Astrocyte of the spinal cord (primary cell): ENCODE measurements at regions not wholly inside any gene's neighbourhood (a gene's known extent, or its start where the extent isn't known, plus 50 kb on each side); places are given as distances from the start of the nearest gene placed in this dataset.

Experiments used
- DNase-seq: peaks from one replicate; pipeline ENCODE4 v3.0.0; 2011; ENCODE audit warnings: low read depth, low spot score
- H3K4me3 ChIP-seq: 2 replicates; pipeline ENCODE4 v1.5.1; 2011; ENCODE audit warnings: low read depth, mild to moderate bottlenecking, low read length, moderate library complexity
- CTCF ChIP-seq: IDR thresholded peaks from 2 replicates; pipeline ENCODE4 v1.5.1; 2012; ENCODE audit warnings: low read depth, mild to moderate bottlenecking, low read length, inconsistent platforms
- in situ Hi-C: cut with HindIII; loops from 2 replicates; pipeline ENCODE4 v1.10.0; 2017; ENCODE audit warnings: low sequenced_read_pairs

GRCh38 chr3:184491011-184491576 lies 70.5 kb upstream of the EPHB3 start:
- DNase-seq, result no peak
- in situ Hi-C loops, result no loop called here
- TF ChIP-seq CTCF, result no peak
- H3K4me3 ChIP-seq, result no peak overlapping the region

- no peak overlapping the region for H3K4me3 ChIP-seq
- TF ChIP-seq CTCF, result no peak
- in situ Hi-C loops, result no loop called here
- no peak for DNase-seq
Measured at GRCh38 chr3:184491867-184492615, 69.5 kb upstream of the EPHB3 start.

DNA sequence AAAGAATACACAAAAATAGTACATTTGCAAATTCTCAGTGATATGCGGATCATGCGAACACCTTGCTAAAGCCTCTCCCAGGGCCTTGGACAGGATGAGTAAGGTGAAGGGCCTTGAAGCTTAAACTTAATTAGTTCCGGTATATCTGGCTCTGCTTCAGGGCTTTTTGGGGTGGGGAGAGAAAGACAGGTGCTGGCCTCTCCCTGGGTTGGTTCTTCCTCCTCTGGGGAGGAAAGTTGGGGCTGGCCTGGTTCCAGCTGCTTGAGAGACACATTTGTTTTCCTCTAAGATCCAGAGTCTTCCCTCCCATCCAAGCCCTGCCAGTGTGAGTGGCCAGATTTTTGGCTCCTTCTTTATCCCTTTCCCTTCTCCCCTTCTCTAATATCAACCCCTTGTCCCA lies 64.7 kb upstream of the EPHB3 start:
- TF ChIP-seq CTCF, result no peak
- DNase-seq, result no peak
- no peak overlapping the region for H3K4me3 ChIP-seq
- in situ Hi-C loops, result no loop called here

DNA sequence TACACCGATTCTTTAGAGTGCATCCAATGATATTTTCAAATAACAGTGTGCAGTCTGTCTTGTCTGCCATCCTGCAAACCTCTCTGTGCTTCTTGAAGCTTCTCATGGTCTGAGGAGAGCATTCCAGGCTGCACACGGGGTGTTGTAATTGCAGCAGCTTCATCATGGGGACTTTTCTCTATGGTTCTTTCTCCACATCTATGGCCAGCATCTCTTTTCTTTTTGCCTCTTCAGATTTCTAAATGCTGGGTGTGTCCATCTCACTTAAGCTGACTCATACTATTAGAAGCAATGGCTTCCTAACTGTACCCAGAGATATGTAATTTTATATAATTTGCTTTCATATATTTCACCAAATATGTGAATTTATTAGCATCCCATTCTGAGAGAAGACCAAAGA lies 63.8 kb upstream of the EPHB3 start:
- in situ Hi-C loops, result no loop called here
- no peak for DNase-seq
- H3K4me3 ChIP-seq, result no peak overlapping the region
- TF ChIP-seq CTCF, result no peak

GRCh38 chr3:184498986-184499606 lies 62.5 kb upstream of the EPHB3 start:
- no peak for TF ChIP-seq CTCF
- no peak for DNase-seq
- H3K4me3 ChIP-seq, result no peak overlapping the region
- in situ Hi-C loops, result no loop called here

GRCh38 chr3:184500344-184500923 lies 61.2 kb upstream of the EPHB3 start:
- H3K4me3 ChIP-seq, result no peak overlapping the region
- in situ Hi-C loops, result no loop called here
- no peak for DNase-seq
- no peak for TF ChIP-seq CTCF
